Astrocyte of the cerebellum (primary cell): ENCODE measurements at regions not wholly inside any gene's neighbourhood (a gene's known extent, or its start where the extent isn't known, plus 50 kb on each side); places are given as distances from the start of the nearest gene placed in this dataset.
A peak's percentile ranks its signal among the peaks of the same experiment; 100 is the strongest.

Experiments
- DNase-seq: peaks from one replicate; pipeline ENCODE4 v3.0.0-alpha.2; 2011; ENCODE audit warnings: low read depth
- H3K4me3 ChIP-seq: 2 replicates; pipeline ENCODE4 v1.5.1; 2011; ENCODE audit warnings: mild to moderate bottlenecking, low read depth, low read length, moderate library complexity
- CTCF ChIP-seq: IDR thresholded peaks from 2 replicates; pipeline ENCODE4 v1.5.1; 2012; ENCODE audit warnings: low read length, low read depth, moderate library complexity, mild to moderate bottlenecking; ENCODE audit errors: missing control alignments
- in situ Hi-C: cut with HindIII; loops from 2 replicates; pipeline ENCODE4 v1.10.0; 2017; ENCODE audit warnings: low sequenced_read_pairs

- no peak for DNase-seq
- H3K4me3 ChIP-seq: no peak overlapping the region
- in situ Hi-C loops: no loop called here
- no peak for TF ChIP-seq CTCF
Measured at GRCh38 chr14:61602003-61602732, 93.1 kb upstream of the HIF1A start.

- no peak overlapping the region for H3K4me3 ChIP-seq
- no peak for TF ChIP-seq CTCF
- no peak for DNase-seq
- in situ Hi-C loops: no loop called here
Measured at GRCh38 chr14:61602733-61603077, 92.6 kb upstream of the HIF1A start.

GRCh38 chr14:61603736-61604135, 91.6 kb upstream of the HIF1A start:
- H3K4me3 ChIP-seq: no peak overlapping the region
- DNase-seq: no peak
- in situ Hi-C loops: no loop called here
- no peak for TF ChIP-seq CTCF

GRCh38 chr14:61607570-61608244, 87.6 kb upstream of the HIF1A start:
- in situ Hi-C loops: no loop called here
- no peak for DNase-seq
- H3K4me3 ChIP-seq: no peak overlapping the region
- TF ChIP-seq CTCF: peak; percentile 20

- in situ Hi-C loops: no loop called here
- DNase-seq: no peak
- no peak overlapping the region for H3K4me3 ChIP-seq
- no peak for TF ChIP-seq CTCF
Measured at GRCh38 chr14:61608245-61609165, 86.8 kb upstream of the HIF1A start.

- H3K4me3 ChIP-seq: no peak overlapping the region
- TF ChIP-seq CTCF: no peak
- no peak for DNase-seq
- in situ Hi-C loops: no loop called here
Measured at GRCh38 chr14:61609191-61609843, 86.0 kb upstream of the HIF1A start.
